VCaP (cell line): ENCODE measurements at regions not wholly inside any gene's neighbourhood (a gene's known extent, or its start where the extent isn't known, plus 50 kb on each side); places are given as distances from the start of the nearest gene placed in this dataset.
A peak's percentile ranks its signal among the peaks of the same experiment; 100 is the strongest.

Experiments
- H3K27ac ChIP-seq: fragments of 450-650 bp; 2 replicates; pipeline ENCODE4 v1.5.1; 2017
- TF ChIP-seq, protein P1 (sequence below): fragments of 450-650 bp; conservative IDR thresholded peaks from 2 replicates; pipeline ENCODE4 v1.5.1; 2017; ENCODE audit warnings: mild to moderate bottlenecking, moderate library complexity

DNA sequence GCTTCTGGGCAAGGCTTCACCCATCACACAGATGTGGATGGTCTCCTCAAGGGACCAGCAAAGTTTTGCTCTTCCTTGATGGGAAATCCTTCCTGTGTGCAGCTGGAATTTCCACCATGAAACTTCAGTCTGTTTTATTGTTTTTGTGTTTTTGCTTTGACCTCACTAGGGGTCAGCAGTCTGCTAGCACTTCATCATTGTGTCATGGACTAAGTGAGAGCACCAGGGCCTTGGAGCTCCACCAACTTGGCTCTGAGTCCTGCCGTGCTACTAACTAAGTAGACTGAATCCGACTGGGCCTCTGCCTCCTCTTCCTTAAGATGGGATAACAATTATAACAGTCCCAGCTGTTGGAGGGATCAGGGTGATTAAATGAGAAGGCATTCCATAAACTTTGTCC is 305.8 kb upstream of the NCAM1 start:
- TF ChIP-seq, protein P1, sequence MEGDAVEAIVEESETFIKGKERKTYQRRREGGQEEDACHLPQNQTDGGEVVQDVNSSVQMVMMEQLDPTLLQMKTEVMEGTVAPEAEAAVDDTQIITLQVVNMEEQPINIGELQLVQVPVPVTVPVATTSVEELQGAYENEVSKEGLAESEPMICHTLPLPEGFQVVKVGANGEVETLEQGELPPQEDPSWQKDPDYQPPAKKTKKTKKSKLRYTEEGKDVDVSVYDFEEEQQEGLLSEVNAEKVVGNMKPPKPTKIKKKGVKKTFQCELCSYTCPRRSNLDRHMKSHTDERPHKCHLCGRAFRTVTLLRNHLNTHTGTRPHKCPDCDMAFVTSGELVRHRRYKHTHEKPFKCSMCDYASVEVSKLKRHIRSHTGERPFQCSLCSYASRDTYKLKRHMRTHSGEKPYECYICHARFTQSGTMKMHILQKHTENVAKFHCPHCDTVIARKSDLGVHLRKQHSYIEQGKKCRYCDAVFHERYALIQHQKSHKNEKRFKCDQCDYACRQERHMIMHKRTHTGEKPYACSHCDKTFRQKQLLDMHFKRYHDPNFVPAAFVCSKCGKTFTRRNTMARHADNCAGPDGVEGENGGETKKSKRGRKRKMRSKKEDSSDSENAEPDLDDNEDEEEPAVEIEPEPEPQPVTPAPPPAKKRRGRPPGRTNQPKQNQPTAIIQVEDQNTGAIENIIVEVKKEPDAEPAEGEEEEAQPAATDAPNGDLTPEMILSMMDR = 0 out of 2 replicates have a peak, but pooled peaks have one; percentile 9
- no peak overlapping the region for H3K27ac ChIP-seq

DNA sequence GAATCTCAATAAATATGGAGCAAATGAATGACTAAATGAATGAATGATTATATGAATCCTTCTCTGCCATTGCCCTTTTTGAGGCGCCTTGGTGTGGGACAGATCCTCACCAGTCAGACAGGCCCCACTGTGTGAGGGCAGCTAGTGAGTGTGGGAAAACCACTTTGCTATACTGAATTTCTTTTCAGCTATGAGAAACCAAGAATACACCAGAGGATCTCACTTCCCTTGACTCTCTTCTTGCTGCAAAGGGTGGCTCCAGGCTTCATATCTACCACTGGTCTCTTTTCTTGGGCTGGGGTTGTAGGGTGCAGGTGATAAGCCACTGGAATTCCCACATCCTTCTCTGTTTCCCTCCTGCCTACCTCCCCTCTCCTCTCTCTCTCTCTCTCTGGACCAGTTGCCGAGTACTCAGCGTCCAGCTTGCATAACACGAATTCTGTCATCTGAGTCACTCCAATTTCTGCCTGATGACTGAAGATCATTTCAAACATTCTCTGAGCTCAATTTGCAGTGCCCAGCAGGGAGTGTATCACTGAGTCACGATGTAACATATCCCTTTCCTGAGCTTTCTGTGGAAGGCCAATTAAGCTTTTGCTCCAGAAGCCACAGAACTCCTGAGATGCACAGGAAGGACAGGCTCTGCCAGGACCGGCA is 304.3 kb upstream of the NCAM1 start:
- TF ChIP-seq, protein P1 = no peak
- no peak overlapping the region for H3K27ac ChIP-seq

DNA sequence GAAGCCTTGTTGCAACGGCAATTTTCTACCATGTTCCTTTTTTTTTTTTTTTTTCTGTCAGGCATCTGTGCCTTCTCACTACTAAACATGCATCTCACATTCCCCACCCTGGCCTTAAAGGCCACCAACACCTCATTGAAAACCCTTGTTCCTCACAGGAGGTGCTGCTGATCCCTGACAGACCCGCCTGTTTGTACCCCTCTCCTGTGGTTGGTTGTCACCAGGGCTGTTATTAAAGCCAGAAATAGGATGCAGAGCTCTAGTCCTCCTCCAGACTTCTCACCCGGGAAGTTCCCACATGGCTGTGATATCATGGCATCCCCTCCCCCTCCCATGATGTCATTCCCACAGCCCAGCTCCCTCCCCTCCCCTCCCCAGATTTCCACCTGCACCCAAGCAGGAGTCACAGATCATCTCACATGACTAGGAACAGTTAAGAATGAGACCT is 302.8 kb upstream of the NCAM1 start:
- H3K27ac ChIP-seq = no peak overlapping the region
- TF ChIP-seq, protein P1 = no peak

DNA sequence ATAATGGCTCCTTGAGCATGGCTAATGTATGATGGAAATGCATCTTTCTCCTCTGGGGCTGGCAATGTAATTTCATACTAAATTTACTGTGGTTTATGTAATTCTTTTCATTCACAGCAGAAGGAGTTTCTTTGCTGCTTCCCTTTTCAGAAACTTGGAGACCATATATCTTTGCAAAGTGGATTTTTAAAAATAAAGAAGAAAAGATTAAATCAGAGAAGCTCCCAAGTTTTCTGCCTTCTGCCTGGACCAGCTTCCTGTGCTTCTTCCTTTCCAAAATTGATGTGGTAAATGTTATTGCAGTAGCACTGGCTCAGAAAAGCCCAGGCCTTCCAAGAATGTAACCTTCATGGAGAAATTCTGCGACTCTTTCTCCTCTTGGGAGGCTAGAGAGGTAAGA is 300.1 kb upstream of the NCAM1 start:
- TF ChIP-seq, protein P1 = no peak
- no peak overlapping the region for H3K27ac ChIP-seq

DNA sequence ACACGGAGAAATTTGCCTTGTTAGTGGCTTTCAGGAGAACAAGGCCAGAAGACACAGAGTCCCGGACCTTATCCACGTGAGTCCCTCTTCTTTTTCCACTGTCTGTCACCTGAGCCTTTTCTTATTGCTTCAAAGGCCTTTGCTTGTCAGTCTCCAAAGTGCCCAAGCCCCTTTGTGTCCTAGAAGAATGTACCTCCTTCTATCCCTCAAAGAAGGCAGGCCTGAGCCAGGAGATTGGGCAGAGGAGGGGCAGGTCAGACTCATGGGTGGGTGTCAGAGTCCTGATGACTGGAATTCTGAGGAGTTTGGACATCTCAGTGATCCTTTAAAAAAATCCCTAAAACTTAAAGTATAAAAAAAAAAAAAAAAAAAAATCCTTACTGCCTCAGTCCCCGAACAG is 299.6 kb upstream of the NCAM1 start:
- H3K27ac ChIP-seq = no peak overlapping the region
- TF ChIP-seq, protein P1 = no peak

DNA sequence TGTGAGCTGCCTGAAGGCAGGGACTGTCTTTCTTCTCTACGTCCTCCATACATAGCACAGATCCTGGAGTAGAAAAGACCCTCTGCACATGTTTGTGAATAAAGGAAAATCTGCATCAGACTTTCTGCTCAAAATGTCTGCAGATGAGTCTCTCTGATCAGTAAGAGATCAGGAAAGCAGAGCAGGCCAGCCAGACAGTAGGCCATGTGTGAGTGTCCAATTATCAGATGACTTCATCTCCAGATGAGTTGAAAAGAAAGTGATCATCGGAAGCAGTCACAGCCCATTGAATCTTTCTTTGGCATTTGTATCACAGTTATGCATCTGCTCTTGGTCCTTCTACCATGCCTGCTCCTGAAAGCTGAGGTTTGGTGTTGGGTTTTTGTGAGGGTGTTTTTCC is 298.7 kb upstream of the NCAM1 start:
- TF ChIP-seq, protein P1 = no peak
- H3K27ac ChIP-seq = no peak overlapping the region

DNA sequence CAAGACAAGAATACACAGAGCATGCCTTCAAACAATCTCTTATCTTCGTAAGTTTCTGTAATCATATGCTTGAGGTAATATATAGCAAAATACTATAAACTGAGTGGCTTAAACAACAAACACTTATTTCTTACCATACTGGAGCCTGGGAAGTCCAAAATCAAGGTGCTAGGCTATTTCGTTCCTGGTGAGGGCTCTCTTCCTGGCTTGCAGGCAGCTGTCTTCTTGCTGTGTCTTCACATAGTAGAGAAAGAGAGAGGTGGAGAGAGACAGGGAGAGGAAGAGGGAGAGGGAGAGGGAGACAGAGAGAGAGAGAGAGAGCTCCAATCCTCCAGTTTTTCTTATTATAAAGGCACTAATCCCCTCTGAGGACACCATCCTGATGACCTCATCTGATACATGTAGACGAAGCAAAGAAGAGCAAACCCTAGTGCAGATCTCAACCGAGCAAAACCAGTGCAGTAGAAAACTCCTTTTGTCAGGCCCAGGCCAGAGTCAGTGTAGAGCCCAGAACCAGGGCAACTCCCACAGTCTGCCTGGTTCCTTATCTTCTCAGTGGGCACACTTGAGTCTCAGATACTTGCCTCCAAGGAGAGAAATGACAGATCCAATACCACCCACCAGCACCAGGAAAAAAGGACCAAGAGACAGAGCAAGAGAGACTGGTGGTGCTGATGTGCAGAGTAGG is 297.1 kb upstream of the NCAM1 start:
- no peak overlapping the region for H3K27ac ChIP-seq
- TF ChIP-seq, protein P1 = no peak
